NCI-H2107 treated with DMSO at 0.1 percent for 48 hours (cell line): ENCODE measurements at regions not wholly inside any gene's neighbourhood (a gene's known extent, or its start where the extent isn't known, plus 50 kb on each side); places are given as distances from the start of the nearest gene placed in this dataset.

Source experiments
- DNase-seq: peaks from one replicate; lab custom pipeline; 2025; ENCODE audit not compliant: unreplicated experiment; lab: John Stamatoyannopoulos, UW

DNA sequence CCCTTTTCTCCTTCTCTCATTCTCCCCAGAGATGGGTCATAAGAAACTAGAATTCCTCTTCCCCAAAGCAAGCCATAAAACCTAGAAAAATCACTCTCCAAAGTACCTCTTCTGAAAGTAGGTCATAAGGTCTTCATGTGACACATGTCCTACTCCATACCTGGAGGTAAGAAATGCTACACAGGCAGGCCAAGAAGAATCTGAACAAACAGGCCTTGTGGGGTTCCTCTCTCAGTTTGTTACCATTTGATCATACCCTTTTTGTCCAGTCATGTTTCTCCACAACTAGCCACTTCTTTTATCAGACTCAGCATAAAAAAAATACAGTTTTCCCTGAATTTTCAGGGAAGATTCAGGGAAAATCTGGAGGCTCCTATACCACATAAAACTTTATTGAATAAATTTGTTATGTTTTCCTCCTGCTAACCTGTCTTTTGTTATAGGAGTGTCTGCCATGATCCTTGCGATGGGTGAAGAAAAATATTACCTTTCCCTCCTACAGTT lies 134.4 kb upstream of the LMO4 start:
- DNase-seq, result no peak

DNA sequence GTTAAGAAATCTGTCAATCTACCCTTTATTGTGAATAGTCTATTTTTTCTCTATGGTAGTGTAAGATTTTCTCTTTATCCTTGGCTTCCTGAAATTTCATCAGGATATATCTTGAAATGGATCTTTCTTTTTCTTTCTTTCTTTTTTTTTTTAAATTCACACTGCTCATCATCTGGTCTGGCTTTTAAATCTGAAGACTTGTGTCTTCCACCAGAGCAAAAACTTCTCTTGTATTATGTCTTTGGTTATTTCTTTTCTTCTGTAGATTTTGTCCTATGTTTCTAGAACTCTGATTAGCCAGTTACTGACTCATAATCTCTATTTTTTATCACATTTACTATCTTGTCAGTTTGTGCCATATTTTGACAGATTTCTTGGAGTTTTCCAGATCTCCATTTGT lies 133.8 kb upstream of the LMO4 start:
- no peak for DNase-seq

DNA sequence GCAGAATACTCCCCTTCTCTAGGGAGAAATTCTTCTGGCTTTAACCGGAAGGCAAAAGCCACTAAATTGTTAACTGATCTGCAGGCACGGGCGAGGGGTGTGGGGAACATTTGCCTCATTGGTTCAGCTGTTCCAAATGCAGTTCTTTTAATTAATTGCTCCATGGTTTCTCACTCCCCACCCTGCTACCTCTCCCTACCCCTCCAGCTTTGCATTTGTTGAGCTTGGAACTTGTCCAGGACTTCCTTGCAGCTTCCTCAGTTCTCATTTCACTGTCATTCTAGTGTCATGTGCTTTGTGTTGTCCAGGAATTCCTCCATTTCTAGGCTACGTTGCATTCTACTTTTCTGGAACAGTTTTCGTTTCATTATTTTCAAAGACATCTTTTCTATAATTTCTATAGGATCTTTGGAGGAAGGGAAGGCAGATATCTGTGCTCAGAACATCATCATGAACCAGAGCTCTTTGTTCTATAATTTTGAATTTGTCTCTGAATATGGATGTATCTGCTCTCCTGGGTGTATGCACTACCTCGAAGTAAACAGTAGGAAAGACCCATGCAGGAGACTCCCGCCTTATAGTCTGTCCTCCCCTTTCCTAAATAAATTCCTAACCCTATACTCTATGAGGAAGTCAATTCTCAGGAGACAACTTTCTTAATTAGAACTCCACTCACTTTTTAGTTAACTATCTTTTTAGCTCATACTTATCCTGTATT lies 132.4 kb upstream of the LMO4 start:
- DNase-seq, result no peak

DNA sequence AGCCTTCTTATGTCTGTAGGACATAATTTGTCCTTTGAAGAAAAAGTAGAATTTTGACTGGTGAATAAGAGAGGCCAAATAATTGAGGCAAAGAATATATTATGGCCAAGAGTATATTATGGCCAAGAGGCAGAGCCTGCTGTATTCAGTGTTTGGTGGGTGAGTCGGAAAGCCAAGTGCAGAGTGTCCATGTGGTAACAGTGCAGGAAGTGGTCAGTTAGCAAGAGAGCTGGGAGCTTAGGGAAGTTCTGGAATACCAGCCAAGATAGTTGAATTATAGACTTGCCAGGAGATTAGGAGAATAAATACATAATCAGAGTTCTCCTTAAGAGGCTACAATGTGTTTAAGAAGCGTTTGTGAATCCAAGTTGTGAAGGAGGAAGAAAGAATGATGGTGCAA lies 131.5 kb upstream of the LMO4 start:
- no peak for DNase-seq

DNA sequence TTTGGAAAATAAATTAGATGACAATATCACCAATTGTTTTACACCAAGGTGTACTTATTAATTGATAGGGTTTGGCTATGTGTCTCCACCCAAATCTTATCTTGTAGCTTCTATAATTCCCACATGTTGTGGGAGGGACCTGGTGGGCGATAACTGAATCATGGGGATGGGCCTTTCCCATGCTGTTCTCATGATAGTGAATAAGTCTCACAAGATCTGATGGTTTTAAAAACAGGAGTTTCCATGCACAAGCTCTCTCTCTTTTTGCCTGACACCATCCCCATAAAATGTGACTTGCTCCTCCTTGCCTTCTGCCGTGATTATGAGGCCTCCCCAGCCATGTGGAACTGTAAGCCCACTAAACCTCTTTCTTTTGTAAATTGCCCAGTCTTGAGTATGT lies 131.0 kb upstream of the LMO4 start:
- no peak for DNase-seq

DNA sequence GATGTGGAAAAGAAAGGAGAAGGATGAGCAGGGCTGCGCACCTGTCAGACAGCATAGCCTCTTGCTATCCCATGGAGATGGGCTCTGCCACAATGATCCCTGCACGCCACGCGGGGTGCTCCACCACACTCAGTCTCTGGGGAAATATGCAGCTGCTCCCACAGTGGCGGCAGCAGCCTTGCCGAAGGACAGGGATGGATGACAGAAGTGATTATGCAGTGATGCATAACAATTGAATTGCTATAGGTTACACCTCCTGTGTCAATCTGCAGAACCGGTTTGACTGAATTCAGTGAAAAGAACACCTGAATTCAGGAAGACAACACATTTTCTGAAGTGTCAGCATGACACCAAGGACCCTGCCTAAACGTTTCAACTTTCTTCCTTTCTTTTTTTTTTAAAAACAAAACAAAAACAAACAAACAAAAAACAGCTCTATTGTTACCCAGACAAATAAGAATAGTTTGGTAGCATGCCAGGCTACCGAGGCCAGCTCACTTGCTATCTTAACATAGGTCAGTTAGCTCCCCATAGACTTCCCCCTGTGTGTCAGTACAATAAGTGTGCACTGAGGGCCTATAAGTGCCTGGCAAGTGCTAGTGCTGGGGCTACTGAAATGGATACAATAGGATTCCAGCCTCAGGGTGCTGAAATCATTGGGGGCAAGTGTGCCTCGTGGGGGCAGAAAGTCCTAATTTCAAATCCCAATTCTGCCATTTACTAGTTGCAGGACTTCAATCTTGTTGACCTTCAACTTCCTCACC lies 127.6 kb upstream of the LMO4 start:
- DNase-seq, result peak; percentile 91

DNA sequence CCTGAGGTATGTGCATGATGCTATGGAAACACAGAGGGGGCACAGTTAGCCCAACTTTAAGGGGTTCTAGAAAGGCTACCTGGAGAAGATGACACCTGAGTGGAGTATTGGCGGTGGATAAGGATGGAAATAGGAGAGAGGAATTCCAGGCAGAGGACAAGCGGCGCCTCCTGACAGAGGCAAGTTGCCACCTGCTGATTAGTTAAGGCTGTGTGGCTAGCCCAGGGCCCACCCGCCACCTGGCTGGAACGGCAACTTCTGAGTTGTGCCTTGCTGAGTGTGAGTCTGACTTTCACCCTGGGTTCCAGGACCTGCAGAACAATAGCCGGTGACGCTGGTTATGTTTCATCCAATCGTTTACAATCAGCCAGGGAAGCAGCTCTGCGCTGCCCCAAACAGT lies 126.9 kb upstream of the LMO4 start:
- DNase-seq, result no peak

DNA sequence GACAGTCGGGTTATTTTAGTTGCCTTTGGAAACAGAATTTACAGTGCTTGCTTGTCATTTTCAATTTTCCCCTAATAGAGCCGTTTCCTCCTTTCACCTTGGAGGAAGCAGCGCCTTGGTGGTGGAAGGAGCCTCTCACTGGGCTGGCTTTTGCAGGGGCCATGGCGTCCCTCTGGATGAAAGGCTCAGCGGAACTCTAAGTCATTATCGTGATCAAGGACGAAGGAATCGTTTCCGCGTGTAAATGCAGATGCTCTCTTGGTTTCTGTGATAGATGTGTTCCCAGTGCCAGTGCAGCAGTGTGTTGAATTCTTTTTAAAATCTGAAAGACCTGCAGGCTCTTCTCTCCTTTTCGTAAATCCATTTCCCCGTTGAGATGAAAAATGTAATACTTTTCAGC lies 126.2 kb upstream of the LMO4 start:
- DNase-seq, result no peak

DNA sequence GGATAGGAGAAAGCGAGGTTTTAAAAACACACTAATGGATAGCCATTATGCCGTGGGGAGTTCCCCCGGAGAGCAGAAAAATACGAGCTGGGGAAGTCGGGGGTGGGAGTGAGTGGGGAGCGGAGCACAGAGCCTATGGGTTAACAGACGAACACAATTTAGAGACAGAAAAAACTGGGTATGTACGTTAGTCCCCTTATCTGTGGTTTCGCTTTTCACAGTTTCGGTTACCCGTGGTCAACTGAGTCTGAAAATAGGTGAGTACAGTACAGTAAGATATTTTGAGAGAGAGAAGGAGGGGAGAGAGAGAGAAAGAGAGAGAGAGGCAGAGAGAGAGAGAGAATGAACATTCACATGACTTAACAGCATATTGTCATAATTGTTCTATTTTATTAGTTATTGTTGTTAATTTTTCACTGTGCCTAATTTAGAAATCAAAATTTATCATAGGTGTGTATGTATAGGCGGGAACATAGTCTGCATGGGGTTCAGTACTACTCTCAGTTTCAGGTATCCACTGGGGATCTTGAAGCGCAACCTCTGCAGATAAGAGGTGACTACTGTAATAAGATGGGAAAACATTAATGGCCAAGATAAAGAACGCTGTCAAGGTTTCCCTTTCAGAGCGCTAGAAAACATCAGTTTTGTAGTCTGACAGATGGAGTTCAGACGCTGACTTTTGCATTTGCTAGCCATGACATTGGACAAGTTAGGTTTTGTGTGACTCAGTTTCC lies 125.6 kb upstream of the LMO4 start:
- no peak for DNase-seq

DNA sequence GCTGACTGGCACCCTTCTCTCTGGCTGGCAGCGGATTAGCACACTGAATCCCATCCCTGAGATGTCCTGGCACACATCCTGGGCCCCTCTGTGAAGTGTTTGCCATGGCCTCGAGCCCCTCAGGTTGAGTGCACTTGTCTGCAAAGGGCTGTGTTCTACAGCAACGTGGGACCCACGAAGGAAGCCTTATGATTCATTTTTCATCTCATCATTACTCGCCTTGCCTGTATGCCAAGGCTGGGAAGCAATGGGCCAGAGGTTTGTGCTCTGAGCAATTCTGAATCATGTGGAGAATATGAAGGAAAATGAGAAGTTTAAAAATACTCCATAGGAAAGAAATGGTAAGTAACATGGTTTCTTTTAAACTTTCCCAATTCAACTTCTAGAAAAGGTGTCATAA lies 124.8 kb upstream of the LMO4 start:
- DNase-seq, result no peak

DNA sequence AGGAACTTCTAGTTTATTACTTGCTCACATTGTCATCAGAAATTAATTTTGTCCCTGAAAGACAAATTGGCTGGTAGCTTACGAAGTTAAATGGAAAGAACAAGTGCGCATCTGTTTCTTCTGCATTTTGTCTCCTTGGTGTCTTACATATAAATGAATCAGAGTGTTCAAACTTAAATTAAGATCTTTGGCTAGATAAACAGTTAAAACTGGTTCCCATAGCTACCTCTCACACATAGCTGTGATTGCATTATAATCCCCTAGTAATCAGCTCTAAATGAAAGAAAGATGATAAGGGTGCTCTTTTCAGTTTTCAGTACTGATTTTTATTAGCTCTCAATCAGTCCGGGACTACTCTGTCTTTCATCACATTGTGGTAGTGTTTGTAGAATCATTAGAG lies 124.2 kb upstream of the LMO4 start:
- no peak for DNase-seq

DNA sequence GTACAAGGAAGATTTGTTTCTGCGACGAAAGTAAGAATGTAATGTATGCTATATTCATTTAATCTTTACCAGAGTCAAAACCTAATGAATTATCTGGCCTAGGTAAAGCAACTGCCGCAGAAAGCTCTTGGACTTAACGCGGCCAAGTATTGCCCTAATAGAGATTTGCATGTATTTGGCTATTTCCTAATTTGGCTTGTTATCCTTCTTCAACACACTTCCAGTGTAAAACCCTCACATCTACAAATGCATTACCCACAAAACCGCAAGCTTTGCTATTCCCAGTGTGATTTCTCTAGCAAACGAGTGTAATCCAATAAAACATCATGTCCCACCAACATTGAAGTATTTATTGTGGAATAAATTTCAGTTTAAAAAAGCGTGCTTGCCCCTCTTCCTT lies 123.8 kb upstream of the LMO4 start:
- no peak for DNase-seq

DNA sequence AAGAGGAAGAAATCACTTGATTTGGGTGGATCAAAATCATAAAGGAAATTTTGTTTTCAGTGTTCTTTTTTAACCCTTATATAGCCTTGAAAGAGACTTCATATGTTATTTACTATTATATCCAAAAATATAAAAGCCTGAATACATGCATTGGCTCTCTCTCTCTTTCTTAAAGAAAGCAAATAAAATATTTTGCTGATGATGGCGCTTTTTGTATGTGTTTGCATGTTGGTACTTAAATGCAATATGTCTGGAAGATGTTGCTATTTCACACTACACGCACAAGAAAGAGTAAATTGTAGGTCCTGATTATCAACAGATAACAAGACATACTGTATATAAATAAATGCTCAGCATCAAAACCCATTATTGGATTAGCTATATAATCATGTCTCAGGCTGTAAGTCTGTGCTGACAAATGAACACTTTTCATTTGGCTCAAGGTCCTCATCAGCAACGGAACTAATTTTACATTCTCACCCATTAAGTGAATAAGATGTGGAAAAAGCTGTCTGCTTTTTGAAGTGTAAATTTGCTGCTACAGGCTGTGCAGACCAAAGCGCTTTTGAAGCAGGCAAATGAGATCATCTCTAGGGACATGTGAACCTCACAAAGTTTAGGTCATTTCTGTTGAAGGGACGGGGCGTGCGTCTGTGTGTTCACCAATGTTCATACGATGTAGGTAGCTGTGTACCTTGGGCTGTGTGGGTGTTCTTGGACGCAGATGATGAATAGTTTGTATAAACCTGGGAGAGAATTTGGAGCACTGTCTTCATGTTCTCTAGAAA lies 122.4 kb upstream of the LMO4 start:
- no peak for DNase-seq

DNA sequence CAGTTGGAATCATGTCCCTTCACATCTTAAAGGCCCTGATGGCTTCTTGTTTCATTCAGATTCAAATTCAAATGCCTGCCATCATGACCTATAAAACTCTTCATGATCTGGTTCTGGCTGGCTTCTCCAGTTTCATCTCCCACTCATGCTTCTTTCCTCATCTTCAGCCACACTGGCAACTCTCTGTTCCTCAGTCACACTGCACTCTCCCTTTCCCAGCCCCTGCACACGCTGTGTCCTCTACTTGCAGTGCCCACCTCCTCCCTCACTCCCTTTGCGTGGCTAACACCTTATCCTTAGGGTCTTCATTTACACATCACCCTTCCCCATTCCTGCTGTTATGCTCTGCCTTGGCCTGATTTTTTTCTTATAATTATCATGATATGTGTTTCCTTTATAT lies 120.6 kb upstream of the LMO4 start:
- no peak for DNase-seq

DNA sequence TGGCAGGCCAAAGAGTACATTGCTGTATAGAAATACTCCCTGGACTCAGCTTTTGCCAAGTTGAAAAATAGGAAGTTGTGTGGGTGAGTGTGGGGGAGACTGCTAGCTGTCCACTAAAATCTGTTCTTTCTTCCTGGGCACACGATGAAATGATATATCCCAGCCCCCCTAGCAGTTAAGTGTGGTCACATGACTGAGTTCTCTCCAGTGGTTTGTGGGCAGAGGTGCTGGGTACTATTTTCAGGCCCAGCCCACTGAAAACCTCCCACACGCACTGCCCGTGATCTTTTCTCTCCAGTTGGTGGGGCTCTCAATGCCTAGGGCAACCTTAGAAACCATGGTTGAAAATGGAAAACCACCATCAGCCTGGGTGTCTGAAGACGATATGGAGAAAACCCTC lies 119.7 kb upstream of the LMO4 start:
- DNase-seq, result no peak

DNA sequence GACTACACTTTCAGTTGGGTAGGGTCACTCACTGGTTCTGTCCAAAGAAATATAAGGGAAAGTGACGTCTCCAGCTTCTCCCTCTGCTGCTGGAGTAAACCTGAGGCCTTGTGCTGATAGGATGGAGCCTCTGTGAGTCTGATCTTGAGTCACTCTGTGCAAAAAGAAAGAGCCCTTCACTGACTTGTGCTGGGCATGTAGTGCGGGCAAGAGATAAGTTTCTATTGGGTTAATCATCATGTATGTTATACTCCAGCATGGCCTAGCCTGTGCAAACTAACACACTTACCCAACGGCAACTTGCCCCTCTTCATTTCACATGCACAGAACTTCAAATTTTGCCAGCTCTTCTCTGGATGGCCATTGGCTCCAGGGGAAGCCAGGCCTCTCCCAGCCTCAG lies 118.5 kb upstream of the LMO4 start:
- no peak for DNase-seq

DNA sequence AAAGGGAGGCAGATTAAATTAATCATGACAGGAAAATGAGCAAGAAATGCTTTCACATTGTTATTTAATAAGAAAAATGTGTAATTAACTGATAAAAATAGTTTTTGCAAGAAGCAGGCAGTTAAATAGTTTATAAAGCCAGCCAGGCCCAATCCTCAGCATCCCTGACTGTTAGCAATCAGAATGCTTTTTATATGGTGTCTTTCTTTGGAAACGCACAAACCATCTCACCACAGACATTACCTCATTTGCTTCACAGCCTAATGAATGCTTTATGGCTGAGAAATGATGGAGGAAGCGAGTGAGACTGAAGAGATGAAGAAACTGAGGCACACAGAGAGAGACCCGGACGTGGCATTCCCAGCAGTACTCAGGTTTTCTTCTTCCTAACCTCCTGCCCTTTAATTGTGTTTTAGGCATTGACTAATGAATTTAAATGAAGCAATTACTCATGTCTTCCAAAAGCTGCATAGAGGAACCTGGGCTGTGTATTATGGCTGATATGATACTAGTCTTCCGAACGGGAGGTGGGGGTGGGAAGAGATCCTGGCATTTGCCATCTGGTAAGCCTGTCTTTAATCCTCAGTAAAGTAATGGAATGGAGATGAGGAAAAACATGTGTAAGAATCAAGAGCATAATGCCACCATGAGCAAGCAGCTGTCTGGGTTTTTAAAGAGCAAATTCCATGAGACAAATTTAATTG lies 116.1 kb upstream of the LMO4 start:
- no peak for DNase-seq

DNA sequence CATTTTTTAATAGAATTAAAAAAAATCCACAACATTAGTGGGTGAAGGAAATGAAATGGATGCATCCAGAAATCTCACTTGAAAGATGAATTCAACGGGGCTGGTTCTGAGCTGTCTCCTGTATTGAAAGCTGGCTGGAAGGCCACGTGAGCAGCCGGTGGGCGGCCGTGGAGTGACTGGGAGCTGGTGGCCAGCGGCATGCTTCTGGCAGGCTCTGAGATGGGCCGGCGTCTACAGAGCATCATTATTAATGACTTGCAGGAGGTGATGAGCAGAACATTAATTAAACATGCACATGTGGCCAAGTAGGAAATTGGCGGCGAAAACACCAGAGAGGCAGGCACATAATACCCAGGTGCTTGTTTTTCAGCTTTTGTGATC lies 115.6 kb upstream of the LMO4 start:
- DNase-seq, result no peak

DNA sequence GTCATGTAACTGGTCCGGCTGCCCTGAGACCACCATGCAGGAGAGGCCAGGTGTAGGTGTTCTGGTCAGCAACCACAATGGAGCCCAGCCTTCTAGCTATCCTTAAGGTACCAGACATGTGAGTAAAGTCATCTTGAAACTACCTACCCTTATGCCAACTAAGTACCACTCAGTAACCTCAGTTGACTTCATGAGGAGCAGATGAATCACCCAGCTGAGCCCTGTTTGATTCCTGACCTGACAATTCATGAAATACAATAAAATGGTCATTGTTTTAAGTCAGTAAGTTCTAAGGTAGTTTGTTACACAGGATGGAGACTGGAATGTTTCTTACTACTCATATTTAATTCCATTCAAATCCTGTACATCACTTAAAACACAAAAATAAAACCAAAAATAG lies 113.1 kb upstream of the LMO4 start:
- no peak for DNase-seq

DNA sequence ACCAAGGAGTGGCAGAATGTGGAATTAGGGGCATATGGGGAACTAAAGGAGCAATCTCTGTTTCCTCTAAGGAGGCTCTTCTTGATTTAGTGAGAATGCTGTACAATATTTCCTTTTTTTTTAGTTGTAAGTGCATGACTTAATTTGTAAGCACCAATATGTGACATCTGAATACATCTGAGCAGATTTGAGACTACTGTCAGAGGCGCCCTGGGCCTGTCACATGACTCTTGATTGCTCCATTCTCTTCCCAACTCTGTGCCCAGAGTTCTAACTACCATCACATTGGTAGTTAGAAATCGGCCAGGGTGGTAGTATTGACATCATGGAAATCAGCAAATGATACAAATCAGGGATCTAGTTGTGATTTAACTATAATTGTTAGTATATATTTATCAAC lies 110.1 kb upstream of the LMO4 start:
- DNase-seq, result no peak

DNA sequence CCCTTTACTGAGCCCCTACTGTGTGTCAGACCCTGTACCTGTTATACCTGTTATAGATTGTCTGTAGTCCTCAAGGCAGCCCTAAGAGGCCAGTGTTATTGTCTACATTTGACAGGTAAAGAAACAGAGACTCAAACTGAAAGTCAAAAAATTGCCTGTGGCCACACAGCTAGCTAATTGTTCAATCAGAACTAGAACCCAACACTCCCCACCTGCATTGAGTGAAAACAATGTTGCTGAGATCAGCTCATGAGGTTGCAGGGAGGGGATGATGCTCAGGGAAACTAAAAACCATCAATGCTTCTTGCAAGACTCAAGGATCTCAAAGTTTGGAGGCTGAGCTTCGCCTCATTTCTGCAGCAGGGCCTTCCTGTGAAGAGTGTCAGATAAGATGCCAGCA lies 109.5 kb upstream of the LMO4 start:
- no peak for DNase-seq
